Neural crest cell (in vitro differentiated cells): ENCODE measurements at regions not wholly inside any gene's neighbourhood (a gene's known extent, or its start where the extent isn't known, plus 50 kb on each side); places are given as distances from the start of the nearest gene placed in this dataset.
A peak's percentile ranks its signal among the peaks of the same experiment; 100 is the strongest.

ENCODE experiments used
- DNase-seq: peaks from one replicate; pipeline ENCODE4 v3.0.0; 2021; ENCODE audit warnings: low read depth, mixed read lengths, low spot score
- H3K27ac Mint-ChIP-seq: one replicate; pipeline ENCODE4 v1.8.0; 2021; ENCODE audit warnings: mild to moderate bottlenecking, mixed read lengths; ENCODE audit not compliant: unreplicated experiment
- H3K27me3 Mint-ChIP-seq: 2 replicates; pipeline ENCODE4 v1.8.0; 2021; ENCODE audit warnings: low read depth, mild to moderate bottlenecking, mixed read lengths
- H3K36me3 Mint-ChIP-seq: 2 replicates; pipeline ENCODE4 v1.8.0; 2021; ENCODE audit warnings: low read depth, mild to moderate bottlenecking, mixed read lengths
- H3K4me1 Mint-ChIP-seq: 2 replicates; pipeline ENCODE4 v1.8.0; 2021; ENCODE audit warnings: mixed read lengths
- H3K4me3 Mint-ChIP-seq: one replicate; pipeline ENCODE4 v1.8.0; 2021; ENCODE audit warnings: mild to moderate bottlenecking, mixed read lengths
- H3K9me3 Mint-ChIP-seq: 2 replicates; pipeline ENCODE4 v1.8.0; 2021; ENCODE audit warnings: mixed read lengths
- TF ChIP-seq, protein P1 (sequence below): fragments of 200-600 bp; sonication (generic); conservative IDR thresholded peaks from 2 replicates; pipeline ENCODE4 v1.5.0; 2021; ENCODE audit warnings: antibody characterized with exemption, mild to moderate bottlenecking

DNA sequence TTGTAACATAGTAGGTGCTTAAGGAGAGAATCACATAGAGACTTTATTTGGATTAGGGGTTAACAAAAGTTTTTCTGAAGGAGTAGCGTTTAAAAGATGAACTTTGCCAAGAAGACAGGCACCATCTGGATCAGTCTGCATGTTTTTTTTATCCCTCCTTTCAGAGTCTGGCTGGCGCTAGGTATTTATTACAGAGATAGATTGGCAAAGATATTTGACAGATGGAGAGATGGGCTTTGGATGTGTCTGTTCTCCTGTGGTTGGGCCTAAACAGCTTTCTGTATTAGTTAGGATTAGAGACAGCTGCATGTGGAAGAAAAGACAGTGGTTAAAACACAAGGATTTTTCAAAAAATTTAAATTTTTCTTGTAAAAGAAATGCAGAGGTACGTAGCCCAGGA lies 133.9 kb downstream of the C12orf75 start:
- peaks cover 32% of the 10 kb centered on the region for H3K4me1 Mint-ChIP-seq
- peaks cover 3% of the 10 kb centered on the region for H3K9me3 Mint-ChIP-seq

DNA sequence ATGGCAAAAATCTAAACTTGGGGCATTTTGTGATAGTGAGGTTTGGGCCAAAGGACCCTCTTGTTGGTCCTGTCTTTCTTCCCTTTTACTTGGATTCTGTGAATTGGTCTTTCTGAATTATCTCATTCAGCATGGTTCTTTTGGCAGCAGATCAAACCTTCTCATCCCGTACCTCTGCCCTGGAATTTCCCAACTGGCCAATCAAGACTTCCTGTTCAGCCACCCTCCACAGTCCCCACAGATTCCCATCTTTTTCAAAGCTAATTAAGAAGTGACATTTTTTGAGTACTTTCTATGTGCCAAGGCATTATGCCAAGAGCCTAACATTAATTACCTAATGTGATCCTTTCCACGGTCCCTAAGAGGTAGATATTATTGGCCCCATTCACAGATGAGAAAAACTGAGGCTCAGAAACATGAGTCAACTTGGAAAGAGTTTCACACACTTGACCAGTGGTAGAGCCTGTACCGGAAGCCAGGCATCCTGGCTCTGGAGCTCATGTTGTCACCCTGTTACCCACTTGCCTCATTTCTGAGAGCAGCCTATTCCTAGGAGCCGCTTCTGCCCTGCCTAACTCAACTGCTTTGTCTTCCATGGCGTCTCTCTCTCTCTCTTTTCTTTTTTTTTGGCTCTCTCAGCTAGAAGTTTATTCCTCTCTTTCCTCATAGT lies 135.9 kb downstream of the C12orf75 start:
- H3K27ac Mint-ChIP-seq: peak overlapping the region; percentile 37
- H3K36me3 Mint-ChIP-seq: no peaks in the 10 kb centered on the region
- H3K27me3 Mint-ChIP-seq: no peaks in the 10 kb centered on the region
- peaks cover 29% of the 10 kb centered on the region for H3K4me1 Mint-ChIP-seq
- H3K4me3 Mint-ChIP-seq: no peak overlapping the region
- peaks cover 3% of the 10 kb centered on the region for H3K9me3 Mint-ChIP-seq
- TF ChIP-seq, protein P1, sequence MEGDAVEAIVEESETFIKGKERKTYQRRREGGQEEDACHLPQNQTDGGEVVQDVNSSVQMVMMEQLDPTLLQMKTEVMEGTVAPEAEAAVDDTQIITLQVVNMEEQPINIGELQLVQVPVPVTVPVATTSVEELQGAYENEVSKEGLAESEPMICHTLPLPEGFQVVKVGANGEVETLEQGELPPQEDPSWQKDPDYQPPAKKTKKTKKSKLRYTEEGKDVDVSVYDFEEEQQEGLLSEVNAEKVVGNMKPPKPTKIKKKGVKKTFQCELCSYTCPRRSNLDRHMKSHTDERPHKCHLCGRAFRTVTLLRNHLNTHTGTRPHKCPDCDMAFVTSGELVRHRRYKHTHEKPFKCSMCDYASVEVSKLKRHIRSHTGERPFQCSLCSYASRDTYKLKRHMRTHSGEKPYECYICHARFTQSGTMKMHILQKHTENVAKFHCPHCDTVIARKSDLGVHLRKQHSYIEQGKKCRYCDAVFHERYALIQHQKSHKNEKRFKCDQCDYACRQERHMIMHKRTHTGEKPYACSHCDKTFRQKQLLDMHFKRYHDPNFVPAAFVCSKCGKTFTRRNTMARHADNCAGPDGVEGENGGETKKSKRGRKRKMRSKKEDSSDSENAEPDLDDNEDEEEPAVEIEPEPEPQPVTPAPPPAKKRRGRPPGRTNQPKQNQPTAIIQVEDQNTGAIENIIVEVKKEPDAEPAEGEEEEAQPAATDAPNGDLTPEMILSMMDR: no peak
- no peak for DNase-seq

More for the DNA sequence above, 133.9 kb downstream of the C12orf75 start:
- Mint-ChIP-seq H3K27ac (no peak overlapping the region), H3K4me3 (no peak overlapping the region), H3K36me3 (no peaks in the 10 kb centered on the region), H3K27me3 (no peaks in the 10 kb centered on the region)
- no peak for DNase-seq
- TF ChIP-seq, protein P1: no peak

DNA sequence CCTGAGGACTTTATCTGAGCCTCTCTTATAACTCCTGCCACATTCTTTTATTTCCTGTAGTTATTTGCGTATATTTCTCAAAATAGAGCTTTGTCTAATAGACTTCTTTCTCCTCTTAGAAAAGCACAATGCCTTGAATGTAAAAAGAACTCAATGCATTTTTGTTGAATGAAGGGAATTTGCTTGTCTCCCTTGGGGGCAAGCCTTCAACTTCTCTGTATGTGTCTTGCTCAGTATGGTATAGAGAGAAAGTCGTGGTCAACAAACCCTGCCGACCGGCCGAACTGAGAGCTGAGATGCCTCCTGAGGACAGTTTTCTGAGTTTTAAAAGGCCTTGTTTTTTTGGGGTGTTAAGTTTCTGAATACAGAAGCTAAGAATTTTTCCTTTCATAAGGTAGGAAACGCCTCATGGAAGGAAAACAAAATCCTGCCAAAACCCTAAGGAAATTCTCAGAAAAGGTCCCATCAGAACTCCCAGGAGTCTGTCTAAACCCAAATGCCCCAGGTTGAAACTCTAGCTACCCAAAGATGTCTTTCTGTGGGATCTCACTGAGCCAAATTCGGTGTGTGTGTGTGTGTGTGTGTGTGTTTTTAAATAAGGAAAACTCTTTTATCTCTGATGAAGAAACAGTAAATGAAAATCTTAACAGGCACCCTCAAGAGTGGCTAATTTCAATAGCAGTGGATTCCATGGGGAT lies 136.6 kb downstream of the C12orf75 start:
- Mint-ChIP-seq H3K27me3 (no peaks in the 10 kb centered on the region), H3K4me1 (peaks cover 24% of the 10 kb centered on the region), H3K4me3 (no peak overlapping the region), H3K27ac (peak overlapping the region; percentile 37), H3K9me3 (peaks cover 3% of the 10 kb centered on the region), H3K36me3 (no peaks in the 10 kb centered on the region)
- DNase-seq: no peak
- TF ChIP-seq, protein P1: no peak

DNA sequence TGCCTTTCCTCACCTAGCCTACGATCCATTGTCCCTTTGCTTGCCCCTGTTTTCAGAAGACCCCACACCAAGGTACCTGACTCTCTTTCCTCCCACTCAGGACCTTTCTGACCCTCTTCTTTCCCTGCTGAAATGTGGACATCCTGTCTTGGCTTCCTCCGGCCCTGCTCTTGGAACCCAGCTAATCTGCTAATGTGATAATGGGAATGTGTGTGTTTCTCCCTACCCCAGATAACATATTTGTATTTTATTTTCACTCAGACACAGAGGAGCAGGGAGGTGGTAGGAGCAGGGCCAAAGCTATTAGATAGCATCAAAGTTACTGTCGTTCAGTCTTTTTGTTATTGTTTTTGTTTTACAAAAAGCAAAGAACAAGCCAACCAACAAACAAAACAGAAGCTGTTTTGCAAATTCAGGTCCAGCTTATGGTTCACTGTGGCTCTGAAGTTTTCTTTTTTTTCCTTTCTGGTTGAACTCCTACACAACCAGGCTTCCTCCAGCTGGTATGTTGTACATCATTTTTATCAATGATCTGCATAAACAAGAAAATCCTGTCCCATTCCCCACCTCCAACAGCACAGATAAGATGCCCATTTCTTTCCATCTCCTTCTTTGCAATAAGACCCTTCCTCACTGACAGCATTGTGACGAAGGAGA lies 137.3 kb downstream of the C12orf75 start:
- Mint-ChIP-seq H3K4me3 (no peak overlapping the region), H3K27me3 (no peaks in the 10 kb centered on the region), H3K36me3 (no peaks in the 10 kb centered on the region), H3K27ac (no peak overlapping the region), H3K9me3 (peaks cover 3% of the 10 kb centered on the region), H3K4me1 (peaks cover 24% of the 10 kb centered on the region)
- no peak for DNase-seq
- TF ChIP-seq, protein P1: no peak

DNA sequence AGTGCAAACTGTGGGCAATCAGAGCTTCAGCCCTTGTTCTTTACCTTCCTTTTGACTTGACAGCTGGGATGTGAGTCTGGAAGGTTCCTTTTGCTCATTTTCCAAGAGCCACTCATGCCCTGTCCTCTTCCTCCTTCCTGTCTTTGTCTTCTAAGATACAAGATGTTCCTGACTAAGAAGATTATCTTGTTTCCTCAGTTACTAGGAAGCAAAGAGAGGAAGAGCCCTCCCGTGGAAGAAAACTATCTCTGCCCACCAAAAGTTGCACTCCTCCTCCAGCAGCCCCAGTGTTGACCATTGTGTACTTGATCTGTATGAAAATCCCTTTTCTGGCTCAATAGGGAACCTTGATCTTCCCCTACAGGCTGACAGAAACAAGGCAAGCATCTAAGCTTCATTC lies 138.0 kb downstream of the C12orf75 start:
- H3K36me3 Mint-ChIP-seq: no peaks in the 10 kb centered on the region
- no peak for DNase-seq
- peaks cover 3% of the 10 kb centered on the region for H3K9me3 Mint-ChIP-seq
- no peak overlapping the region for H3K4me3 Mint-ChIP-seq
- TF ChIP-seq, protein P1: no peak
- H3K27ac Mint-ChIP-seq: no peak overlapping the region
- H3K4me1 Mint-ChIP-seq: peaks cover 24% of the 10 kb centered on the region
- no peaks in the 10 kb centered on the region for H3K27me3 Mint-ChIP-seq
